GM21717 (cell line): ENCODE measurements at regions not wholly inside any gene's neighbourhood (a gene's known extent, or its start where the extent isn't known, plus 50 kb on each side); places are given as distances from the start of the nearest gene placed in this dataset.

ENCODE experiments used
- ATAC-seq: cut with Tn5 transposase; IDR thresholded peaks from one replicate; pipeline ENCODE4 v1.9.1; 2021; ENCODE audit warnings: mild to moderate bottlenecking, moderate library complexity; ENCODE audit not compliant: unreplicated experiment

GRCh38 chr1:88247666-88248065, 436.4 kb upstream of the PKN2 start:
- ATAC-seq, result no peak

GRCh38 chr1:88250915-88251314, 433.2 kb upstream of the PKN2 start:
- ATAC-seq, result no peak

DNA sequence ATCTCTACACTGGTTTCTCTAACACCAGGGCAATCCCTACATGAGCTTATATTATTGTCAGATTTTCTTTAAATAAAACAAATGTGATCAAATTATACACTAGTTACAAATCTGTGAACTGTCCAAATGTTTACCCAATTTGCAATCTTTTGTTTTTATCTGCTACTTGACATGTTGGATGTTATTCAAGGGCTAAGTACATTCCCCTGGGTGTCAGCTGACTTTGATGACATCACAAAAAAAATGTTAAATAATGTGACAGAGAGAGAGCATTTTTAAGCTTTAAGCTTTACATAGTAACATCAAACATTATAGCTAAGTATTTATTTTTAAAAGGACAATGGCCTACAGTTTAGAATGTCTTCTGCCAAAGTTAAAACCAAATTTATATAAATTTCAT, 431.3 kb upstream of the PKN2 start:
- no peak for ATAC-seq

GRCh38 chr1:88265606-88266005, 418.5 kb upstream of the PKN2 start:
- no peak for ATAC-seq

DNA sequence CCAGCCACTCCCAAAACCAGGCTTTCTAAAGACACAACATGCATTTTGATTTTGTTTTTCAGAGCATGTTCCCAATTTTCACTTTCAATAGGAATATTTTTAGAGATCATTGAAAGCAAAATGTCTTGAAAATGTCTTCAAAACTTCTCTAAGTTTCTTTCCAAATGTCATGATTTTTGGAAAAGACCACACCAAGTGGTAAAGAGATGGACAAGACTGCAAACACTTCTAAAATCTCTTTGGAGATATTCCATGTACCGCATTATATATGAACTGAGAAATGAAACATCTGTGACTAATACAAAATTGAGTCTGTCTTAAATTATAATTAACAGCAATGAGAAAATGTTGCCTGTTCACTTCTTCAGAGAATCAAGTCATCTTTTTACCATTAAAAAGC, 418.0 kb upstream of the PKN2 start:
- ATAC-seq, result no peak

GRCh38 chr1:88272216-88272615, 411.9 kb upstream of the PKN2 start:
- ATAC-seq, result no peak

- no peak for ATAC-seq
These were observed 409.6 kb upstream of the PKN2 start for GRCh38 chr1:88274431-88274830.

- ATAC-seq, result no peak
These were observed 408.7 kb upstream of the PKN2 start for GRCh38 chr1:88275259-88275862.

- ATAC-seq, result no peak
These were observed 407.9 kb upstream of the PKN2 start for GRCh38 chr1:88276163-88276562.

GRCh38 chr1:88284066-88284465, 400.0 kb upstream of the PKN2 start:
- no peak for ATAC-seq

DNA sequence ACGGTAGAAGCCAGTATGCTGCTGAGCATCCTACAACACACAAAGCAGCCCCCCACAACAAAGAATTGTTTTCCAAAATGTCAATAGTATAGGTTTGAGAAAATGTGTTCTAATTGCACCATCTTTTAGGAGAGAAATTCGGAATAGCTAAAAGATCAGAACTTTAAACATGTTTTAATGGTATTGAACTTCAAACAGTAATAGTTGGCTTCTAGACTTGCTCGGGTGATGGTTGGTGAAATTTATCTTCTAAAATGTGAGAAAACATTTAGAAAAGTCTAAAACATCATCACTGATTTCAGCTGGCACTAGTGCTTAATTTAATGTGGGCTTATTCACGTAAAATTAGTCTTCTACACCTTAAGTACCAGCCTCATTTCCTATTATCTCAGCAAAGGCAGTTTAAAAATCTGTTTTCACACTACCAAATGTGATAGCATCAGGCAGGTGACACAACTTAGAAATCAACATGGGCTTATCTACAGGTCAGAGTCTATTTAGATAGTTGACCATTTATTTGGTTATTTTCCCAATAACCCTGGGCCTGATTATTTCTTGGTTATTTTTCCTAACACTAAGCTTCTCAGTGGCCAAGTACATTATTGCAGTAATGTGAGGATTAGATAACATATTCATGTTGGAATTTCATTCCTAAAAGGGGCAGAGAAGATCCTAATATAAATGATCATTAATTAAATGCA, 399.3 kb upstream of the PKN2 start:
- no peak for ATAC-seq

DNA sequence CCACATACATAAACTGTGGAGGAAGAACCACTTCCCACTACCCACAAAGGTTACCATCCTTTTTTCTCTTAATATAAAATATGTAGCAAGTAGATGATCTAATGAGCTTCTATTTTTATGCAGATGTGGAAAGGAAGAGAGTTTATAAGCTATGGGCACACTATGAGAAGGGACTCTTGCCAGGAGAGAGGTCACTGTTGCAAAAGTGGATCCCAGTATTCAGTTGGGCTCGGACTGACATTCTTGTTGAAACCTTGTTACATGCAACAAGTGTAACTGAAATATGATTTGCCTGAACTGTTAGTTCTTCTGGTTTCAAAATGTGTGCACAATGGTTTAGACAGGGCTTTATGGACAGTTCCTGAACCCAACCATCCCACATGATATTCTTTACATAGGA, 397.4 kb upstream of the PKN2 start:
- ATAC-seq, result no peak

- no peak for ATAC-seq
These were observed 395.5 kb upstream of the PKN2 start for GRCh38 chr1:88288571-88288970.

DNA sequence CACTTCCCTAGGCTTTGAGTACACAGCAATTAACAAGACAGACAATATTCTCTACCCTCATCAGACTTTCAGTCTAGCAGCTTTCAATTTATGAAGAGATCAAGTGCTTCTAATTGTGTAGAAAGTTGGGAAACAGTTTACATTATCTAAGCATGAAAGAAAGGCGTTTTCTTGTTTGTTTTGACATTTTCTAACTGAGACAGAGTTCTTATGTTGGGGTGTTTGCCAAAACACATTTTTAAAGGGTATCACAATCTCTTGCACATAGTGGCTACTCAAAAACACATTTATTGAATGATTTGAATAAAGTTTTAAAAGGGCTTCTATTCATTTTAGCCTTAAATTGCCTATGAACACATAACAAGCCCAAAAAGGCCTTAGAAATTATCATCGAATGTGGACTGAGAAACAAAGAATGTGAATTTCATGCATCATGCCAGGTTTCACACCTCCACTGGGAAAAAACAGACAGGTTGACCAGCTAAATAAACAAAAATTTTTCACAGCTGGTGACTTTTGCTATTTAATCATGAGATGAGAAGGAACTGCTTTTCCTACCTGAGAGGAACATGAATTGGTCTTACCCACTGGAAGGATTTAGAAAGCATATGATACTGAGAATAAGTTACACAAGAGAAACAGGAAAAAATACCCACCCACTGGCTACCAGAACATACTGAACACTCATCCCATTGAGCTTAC, 394.5 kb upstream of the PKN2 start:
- no peak for ATAC-seq

- no peak for ATAC-seq
These were observed 392.3 kb upstream of the PKN2 start for GRCh38 chr1:88291611-88292354.

DNA sequence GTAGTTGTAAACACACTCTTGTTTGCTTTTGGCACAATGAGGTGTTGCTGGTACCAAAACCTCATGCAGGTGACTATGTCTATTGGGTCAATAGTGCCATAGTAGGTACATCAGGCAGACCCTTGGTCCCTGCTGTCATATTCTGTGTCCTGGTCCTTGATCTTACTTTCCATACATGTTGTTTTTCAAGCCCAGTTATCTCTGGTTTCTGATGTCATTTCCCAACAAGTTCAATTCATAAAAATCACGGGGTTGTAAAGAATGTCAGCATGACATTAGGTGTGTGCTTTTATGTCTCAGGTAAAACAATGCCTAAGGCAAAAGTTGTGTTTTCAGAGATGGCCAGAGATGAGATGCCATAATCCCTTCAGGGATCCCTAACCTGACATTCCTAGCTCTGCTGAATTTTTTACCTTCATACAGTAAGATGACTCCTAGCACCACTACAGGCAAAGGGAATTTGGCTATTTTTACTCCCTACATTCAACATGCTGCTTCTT, 390.3 kb upstream of the PKN2 start:
- ATAC-seq, result no peak

GRCh38 chr1:88296227-88296626, 387.8 kb upstream of the PKN2 start:
- ATAC-seq, result no peak

GRCh38 chr1:88296642-88297041, 387.4 kb upstream of the PKN2 start:
- no peak for ATAC-seq

DNA sequence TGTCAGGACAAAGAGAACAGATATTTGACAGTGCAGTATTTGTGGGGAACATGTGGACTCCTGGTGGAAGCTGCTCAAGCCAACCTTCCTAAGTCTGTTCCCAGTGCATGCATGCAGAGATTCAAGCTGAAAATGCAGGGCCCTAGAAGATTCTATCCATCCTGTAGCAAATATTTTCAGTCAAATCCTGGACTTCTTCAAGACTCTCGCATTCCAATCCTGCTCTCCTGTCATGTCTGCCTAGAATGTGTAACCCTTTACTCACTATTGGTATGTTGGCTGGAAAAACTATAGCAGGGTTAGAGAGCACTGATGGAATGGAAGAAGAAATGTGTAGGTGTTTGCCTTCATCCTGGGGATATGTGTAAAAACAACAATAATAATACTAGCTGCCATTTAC, 385.6 kb upstream of the PKN2 start:
- ATAC-seq, result no peak

DNA sequence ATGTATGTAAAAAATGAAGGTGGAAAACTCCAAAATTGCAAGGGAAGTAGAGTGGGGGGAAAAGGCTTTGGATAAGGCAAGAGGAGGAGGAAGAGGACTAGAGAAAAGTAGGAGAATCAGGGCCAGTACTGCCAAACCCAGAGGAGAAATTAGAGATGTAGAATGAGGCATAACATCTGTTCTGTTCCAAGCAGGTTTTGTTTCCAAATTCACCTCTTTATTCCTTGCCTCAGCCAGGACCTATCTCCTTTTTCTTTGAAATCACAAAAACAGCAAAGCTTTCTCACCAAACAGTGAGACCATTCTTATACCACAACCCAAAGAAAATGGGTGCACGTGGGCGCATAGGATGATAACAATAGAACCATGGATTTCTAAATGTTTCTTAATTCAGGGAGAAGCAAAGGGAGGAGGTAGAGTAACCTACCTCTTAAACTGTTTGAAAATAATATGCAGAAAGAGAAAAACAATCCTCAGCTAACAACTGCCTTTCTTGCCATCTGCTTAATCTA, 383.3 kb upstream of the PKN2 start:
- ATAC-seq, result no peak

DNA sequence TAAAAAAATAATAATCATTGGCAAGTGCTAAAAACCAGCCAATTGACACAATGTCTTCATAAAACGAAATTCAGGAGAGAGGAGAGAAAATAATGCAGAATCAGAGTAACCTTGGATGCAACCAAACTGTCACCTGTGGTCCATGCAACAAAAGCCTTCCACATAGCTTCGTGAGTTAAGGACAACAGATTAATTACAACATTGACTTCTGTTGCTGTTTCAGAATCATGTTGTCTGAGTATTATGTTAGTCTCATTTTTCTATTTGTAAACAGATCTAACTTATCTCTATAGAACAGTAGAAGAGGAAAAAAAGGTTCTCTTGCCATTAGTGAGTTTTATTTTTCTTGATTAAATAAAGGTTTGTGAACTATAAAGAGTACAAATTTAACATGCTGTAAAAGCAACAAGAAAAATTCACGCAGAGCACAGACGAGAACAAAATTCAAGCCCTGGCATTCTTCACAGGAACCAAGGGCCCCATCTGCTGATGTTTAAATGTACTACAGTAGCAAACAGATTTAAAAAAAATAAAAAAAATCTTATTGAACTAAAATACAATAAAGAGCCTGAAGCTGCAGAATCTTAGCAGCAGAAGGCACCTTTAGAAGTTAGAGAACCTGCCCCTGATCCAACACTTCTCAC, 381.1 kb upstream of the PKN2 start:
- no peak for ATAC-seq
